ENCODE measurements at regions not wholly inside any gene's neighbourhood (a gene's known extent, or its start where the extent isn't known, plus 50 kb on each side); places are given as distances from the start of the nearest gene placed in this dataset.

DNA sequence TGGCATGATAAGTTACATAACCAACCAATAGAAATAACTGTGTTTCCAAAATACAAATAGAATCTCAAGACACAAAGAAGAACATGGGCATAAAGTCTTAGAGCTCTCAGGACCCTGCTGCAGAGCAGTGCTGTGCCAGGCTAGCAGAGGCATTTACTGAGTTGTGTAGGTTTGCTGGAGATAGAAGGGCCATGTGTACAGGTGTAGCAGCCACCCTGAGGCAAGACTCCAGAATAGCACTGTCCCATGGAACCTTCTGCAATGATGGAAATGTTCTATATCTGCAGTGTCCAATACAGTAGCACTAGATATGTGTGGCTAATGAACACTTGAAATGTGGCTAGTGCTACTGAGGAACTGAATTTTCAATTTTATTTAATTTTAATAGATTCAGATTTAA is 267.0 kb upstream of the UMPS start:
- no peak overlapping the region for H3K9ac ChIP-seq (ENCODE audit: insufficient read depth, low read length)
- no peak for DNase-seq (ENCODE audit: low read depth in 2 of 2)
- no peak overlapping the region for H3K4me2 ChIP-seq (ENCODE audit: extremely low read depth, insufficient read depth, low read length)
- no peaks in the 10 kb centered on the region for H4K20me1 ChIP-seq (ENCODE audit: control insufficient read depth, extremely low read depth, insufficient read depth, low read length)
- H3K27me3 ChIP-seq (ENCODE audit: control insufficient read depth, insufficient read depth, low read length): no peaks in the 10 kb centered on the region
- TF ChIP-seq, protein P1, sequence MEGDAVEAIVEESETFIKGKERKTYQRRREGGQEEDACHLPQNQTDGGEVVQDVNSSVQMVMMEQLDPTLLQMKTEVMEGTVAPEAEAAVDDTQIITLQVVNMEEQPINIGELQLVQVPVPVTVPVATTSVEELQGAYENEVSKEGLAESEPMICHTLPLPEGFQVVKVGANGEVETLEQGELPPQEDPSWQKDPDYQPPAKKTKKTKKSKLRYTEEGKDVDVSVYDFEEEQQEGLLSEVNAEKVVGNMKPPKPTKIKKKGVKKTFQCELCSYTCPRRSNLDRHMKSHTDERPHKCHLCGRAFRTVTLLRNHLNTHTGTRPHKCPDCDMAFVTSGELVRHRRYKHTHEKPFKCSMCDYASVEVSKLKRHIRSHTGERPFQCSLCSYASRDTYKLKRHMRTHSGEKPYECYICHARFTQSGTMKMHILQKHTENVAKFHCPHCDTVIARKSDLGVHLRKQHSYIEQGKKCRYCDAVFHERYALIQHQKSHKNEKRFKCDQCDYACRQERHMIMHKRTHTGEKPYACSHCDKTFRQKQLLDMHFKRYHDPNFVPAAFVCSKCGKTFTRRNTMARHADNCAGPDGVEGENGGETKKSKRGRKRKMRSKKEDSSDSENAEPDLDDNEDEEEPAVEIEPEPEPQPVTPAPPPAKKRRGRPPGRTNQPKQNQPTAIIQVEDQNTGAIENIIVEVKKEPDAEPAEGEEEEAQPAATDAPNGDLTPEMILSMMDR (conservative IDR thresholded peaks at IDR 0.05 in 1 of 2, IDR thresholded peaks at IDR 0.05 in 1 of 2; ENCODE audit: low read depth in 1 of 2, low read length in 2 of 2): no peak
- TF ChIP-seq EZH2 (IDR thresholded peaks at IDR 0.05; ENCODE audit: low read length, missing control alignments): no peak
- H3K4me3 ChIP-seq (replicated peaks in 1 of 4; ENCODE audit: control extremely low read depth in 1 of 4, insufficient read depth in 1 of 4, low read depth in 3 of 4, low read length in 4 of 4): no peak overlapping the region
- H3K4me1 ChIP-seq (ENCODE audit: control insufficient read depth, extremely low read depth, insufficient read depth, low read length): no peaks in the 10 kb centered on the region
- H3K79me2 ChIP-seq (ENCODE audit: control insufficient read depth, insufficient read depth, low read length): no peaks in the 10 kb centered on the region
- H3K9me3 ChIP-seq (ENCODE audit: control insufficient read depth, insufficient read depth, low read depth, low read length): no peaks in the 10 kb centered on the region
- H3K36me3 ChIP-seq (ENCODE audit: control insufficient read depth, insufficient read depth, low read length): no peaks in the 10 kb centered on the region
- H2AFZ ChIP-seq (ENCODE audit: low read length): no peak overlapping the region
- no peak overlapping the region for H3K27ac ChIP-seq (ENCODE audit: insufficient read depth, low read length)

DNA sequence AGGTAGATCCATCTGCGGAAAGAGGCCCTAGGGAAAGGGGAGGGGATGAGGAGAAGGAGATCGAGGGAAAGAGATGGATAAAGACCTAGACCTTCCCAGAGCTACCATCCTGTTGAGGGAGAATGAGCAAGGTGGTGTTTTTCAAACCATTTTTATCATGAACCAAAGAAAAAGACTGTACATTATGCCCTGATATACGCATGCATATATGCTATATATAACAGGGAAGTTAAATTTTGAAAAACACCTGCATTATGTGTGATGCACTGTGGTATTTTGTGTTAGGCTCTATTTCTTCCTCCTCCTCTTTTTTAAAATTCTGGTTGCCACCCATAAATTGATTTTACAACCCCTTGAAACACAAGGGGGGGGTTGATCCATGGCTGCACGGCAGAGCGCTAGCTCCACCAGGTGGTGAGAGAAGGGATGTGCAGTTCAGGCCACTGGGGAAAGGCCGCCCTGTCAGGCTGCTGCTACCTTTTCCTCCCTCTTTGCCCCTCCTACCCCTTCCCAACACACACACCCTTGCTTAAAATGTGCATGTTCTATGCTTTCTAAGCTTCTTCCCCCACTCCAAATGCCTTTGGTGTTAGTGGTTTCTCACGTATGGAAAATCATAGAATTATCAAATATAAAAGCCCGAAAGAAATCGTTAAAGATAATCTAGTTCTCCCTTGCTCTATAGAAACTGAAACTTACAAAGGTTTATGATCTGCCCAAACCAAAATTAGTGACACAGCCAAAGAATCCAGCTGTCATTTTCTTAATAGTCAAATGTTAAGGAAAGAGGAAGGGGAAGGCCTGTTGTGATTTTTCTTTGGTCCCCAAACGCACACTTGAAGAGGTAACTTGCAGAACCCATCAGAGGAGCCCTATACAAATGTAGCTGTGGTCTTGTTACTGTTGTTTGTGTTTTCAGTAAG is 262.0 kb upstream of the UMPS start:
- Histone ChIP-seq H3K9ac (ENCODE audit: insufficient read depth, low read length) (no peak overlapping the region), H3K79me2 (ENCODE audit: control insufficient read depth, insufficient read depth, low read length) (no peaks in the 10 kb centered on the region), H3K4me2 (ENCODE audit: extremely low read depth, insufficient read depth, low read length) (no peak overlapping the region), H3K27ac (ENCODE audit: insufficient read depth, low read length) (no peak overlapping the region), H2AFZ (ENCODE audit: low read length) (no peak overlapping the region), H3K4me3 (replicated peaks in 1 of 4; ENCODE audit: control extremely low read depth in 1 of 4, insufficient read depth in 1 of 4, low read depth in 3 of 4, low read length in 4 of 4) (no peak overlapping the region), H3K27me3 (ENCODE audit: control insufficient read depth, insufficient read depth, low read length) (no peaks in the 10 kb centered on the region), H3K36me3 (ENCODE audit: control insufficient read depth, insufficient read depth, low read length) (no peaks in the 10 kb centered on the region), H3K4me1 (ENCODE audit: control insufficient read depth, extremely low read depth, insufficient read depth, low read length) (no peaks in the 10 kb centered on the region), H4K20me1 (ENCODE audit: control insufficient read depth, extremely low read depth, insufficient read depth, low read length) (no peaks in the 10 kb centered on the region), H3K9me3 (ENCODE audit: control insufficient read depth, insufficient read depth, low read depth, low read length) (no peaks in the 10 kb centered on the region)
- TF ChIP-seq EZH2 (IDR thresholded peaks at IDR 0.05; ENCODE audit: low read length, missing control alignments): no peak
- TF ChIP-seq, protein P1 (conservative IDR thresholded peaks at IDR 0.05 in 1 of 2, IDR thresholded peaks at IDR 0.05 in 1 of 2; ENCODE audit: low read depth in 1 of 2, low read length in 2 of 2): peak; percentile 98 to 99
- peak; percentile 26 to 52 for DNase-seq (ENCODE audit: low read depth in 2 of 2)

DNA sequence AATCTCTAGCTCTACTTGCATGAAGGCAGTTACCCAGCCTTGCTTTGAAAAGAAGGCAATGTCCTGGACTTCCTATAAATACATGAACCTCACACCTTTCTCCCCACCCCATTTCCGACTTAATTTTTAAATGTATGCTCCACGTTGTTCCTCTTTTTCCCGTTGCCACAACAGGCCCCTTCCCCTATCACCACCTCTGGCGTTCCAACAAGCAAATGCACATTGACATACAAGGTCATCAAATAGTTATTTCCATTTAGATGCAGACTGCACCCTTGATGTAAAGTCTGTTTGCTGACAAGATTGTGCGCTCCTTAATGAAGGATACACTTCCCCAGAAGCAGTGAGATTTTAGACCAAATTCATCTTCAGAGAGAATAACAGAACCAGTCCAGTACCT is 260.7 kb upstream of the UMPS start:
- Histone ChIP-seq H3K4me3 (replicated peaks in 1 of 4; ENCODE audit: control extremely low read depth in 1 of 4, insufficient read depth in 1 of 4, low read depth in 3 of 4, low read length in 4 of 4) (no peak overlapping the region), H3K9ac (ENCODE audit: insufficient read depth, low read length) (no peak overlapping the region), H3K9me3 (ENCODE audit: control insufficient read depth, insufficient read depth, low read depth, low read length) (no peaks in the 10 kb centered on the region), H3K4me2 (ENCODE audit: extremely low read depth, insufficient read depth, low read length) (no peak overlapping the region), H3K36me3 (ENCODE audit: control insufficient read depth, insufficient read depth, low read length) (no peaks in the 10 kb centered on the region), H3K27ac (ENCODE audit: insufficient read depth, low read length) (no peak overlapping the region), H2AFZ (ENCODE audit: low read length) (no peak overlapping the region), H3K4me1 (ENCODE audit: control insufficient read depth, extremely low read depth, insufficient read depth, low read length) (no peaks in the 10 kb centered on the region), H3K79me2 (ENCODE audit: control insufficient read depth, insufficient read depth, low read length) (no peaks in the 10 kb centered on the region), H3K27me3 (ENCODE audit: control insufficient read depth, insufficient read depth, low read length) (no peaks in the 10 kb centered on the region), H4K20me1 (ENCODE audit: control insufficient read depth, extremely low read depth, insufficient read depth, low read length) (no peaks in the 10 kb centered on the region)
- DNase-seq (ENCODE audit: low read depth in 2 of 2): no peak
- TF ChIP-seq, protein P1 (conservative IDR thresholded peaks at IDR 0.05 in 1 of 2, IDR thresholded peaks at IDR 0.05 in 1 of 2; ENCODE audit: low read depth in 1 of 2, low read length in 2 of 2): no peak
- no peak for TF ChIP-seq EZH2 (IDR thresholded peaks at IDR 0.05; ENCODE audit: low read length, missing control alignments)

Data from fibroblast of lung (primary cell).